ENCODE measurements at regions not wholly inside any gene's neighbourhood (a gene's known extent, or its start where the extent isn't known, plus 50 kb on each side); places are given as distances from the start of the nearest gene placed in this dataset.
A peak's percentile ranks its signal among the peaks of the same experiment; 100 is the strongest.

DNA sequence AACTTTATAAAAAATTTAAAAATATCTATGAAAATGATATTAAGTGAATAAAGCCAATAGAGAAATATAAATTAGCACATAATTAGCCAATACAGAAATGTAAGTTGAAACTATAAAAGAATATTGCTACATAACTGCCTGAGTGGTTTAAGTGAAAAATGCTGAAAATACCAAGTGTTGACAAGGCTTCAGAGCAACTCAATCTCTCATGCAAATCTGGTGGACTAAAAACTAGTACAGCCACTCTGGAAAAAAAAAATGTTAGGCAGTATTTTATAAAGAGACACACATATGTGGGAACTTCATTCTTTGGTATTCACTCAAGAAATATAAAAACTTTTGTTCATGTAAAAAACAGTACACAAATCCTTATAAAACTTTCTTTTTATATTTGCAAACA is 833.7 kb upstream of the ROBO1 start:
- no peak for DNase-seq

DNA sequence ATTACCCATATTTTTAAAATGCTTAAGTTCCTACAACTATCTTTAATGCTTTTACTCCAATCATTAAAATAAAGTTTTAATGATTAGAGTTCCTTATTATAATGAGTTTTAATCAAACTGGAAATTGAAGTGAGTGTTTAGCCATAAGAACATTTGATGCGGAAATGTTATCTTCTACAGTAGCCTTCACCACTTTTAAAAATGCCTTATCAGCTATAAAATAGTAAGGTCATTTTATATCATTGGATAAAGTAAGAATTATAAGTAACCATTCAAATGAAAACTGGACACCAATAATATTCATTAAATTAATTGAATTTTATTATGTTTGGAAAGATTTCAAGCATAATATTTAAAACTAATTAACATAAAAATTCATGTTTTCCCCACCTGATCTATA is 825.0 kb upstream of the ROBO1 start:
- DNase-seq: no peak

DNA sequence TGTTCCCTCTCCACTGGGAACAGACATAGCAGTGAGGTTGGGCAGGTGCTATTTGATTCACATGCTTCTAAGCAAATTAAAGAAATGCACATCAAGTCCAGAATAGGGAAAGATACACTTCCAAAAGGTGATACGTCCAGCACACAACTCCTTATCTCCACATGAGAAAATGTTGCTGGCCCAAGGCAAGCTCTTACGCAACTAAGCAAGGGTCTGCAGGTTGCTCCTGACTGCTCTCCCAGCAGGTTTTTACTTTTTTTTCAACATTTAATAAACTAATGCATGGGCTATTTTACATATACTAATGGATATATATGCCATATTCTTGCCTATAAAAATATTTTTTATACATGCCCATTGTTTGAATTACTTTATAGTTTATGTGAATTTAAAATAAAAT is 818.5 kb upstream of the ROBO1 start:
- no peak for DNase-seq

DNA sequence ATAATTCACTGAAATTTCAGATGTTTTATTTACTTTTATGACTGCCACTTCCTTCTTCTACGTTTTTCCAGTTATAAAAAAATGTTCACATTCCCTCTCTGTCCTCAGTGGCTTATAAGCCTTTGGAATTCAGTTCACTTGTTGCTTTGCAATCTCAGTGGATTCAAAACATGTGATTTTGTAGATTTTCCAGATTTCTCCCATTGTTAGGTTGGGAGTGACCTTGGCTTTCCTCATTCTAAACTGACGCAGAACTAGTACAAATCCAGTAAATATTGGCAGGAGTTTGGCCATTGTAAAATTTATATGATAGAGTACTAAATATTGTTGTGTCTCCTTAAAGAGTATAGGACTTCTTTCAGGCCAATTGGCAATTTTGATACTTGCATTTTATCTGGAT is 812.3 kb upstream of the ROBO1 start:
- DNase-seq: no peak

DNA sequence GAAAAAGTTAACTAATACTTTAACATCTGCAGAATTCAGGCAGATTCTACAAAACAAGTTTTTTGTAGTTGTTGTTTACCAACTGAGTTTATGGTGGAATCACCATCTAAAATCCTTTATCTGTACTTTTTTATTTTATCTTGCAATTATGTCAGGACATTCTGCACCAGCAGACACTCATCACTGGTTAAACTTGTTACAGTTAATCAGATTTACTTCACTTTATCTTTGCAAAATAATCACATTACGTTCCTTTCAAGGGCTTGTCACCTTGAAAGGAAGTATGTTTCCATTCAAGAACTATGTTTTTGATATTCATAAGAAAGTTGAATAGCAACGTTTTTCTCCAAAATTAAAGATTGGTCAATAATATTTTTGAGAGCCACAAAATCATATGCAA is 796.6 kb upstream of the ROBO1 start:
- no peak for DNase-seq

DNA sequence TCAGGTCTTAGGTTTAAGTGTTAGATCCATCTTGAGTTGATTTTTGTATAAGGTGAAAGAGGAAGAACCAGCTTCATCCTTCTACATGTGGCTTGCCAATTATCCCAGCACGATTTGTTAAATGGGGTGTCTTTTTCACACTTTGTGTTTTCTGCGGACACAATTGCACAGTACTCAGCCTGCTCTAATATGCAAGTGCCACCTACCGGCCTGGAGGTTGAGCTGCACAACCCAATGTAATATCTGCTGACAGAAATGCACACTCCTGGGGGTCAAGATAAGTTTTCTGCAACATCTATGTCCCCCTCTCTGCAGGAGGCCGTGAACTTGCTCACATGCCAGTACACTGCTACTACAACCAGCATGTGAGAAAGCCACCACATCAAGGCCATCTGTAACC is 791.9 kb upstream of the ROBO1 start:
- no peak for DNase-seq

DNA sequence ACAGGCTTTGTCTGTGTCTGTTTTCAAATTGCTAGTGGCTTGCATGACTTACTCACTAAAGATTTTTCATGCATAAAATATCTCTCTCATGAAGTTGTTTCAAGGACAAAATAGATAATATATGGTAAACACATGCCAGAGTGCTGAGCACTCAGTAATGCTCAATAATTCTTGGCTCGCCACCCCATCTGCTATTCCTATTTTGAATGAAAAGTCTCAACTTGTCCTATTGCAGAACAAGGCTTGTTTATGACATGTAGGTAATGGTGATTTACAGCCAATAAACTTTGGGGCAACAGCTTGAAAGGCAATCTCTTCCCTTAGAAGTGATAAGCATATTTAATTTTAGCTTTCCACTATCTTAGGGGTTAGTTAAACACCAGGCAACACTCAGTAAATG is 789.0 kb upstream of the ROBO1 start:
- DNase-seq: no peak

DNA sequence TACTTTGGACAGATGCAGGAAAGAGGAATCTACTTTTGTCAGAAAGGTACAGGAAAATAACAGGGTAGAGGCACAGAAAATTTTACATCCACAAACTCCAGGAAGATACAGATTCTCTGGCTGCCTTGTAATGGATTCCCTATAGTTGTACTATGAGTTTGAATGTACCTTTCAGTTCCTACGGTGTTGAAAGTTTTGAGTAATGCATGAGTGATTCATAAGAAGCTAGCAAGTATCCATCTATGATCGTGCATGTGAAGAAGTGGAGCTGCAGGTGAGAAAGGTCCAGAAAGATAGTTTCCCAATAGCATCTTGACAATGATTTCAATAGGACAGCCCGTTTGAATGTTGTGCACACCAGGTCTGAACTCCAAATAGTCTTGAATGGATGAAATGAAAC is 786.5 kb upstream of the ROBO1 start:
- DNase-seq: no peak

DNA sequence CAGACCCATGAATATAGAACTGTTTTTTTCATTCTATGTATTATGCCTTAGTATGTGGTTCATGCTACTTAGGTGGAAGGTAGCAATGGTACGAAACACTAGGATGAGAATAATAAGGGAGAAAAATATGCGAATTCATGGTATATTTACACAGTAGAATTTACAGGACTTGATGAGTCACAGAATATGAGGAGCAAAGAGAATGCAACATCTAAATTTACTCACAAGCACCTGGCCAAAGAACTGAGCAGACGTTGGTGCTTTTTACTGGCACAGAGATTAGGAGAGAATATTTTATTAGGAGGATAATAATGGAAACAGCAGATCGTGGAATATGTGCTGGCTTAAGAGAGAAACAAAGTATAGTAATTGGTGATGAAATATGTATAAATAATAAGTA is 785.4 kb upstream of the ROBO1 start:
- no peak for DNase-seq

DNA sequence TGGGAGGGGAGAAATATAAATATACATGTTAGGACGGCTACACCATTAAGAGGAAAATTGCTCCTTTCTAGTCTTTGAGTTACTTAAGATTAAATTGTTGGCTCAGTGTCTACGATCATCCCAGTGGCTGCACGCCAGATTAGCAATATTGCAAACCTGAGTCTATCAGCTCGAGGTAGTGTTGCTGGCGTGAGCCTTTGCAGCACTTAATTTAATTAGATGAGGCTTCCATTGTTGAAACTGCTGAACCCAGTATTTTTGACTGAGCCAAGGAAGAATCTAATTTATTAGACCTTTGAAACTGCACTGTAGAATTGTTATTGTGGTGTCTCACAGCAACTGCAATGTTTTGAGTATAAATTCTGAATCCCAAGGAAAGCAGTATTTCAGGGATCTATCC is 782.4 kb upstream of the ROBO1 start:
- no peak for DNase-seq

DNA sequence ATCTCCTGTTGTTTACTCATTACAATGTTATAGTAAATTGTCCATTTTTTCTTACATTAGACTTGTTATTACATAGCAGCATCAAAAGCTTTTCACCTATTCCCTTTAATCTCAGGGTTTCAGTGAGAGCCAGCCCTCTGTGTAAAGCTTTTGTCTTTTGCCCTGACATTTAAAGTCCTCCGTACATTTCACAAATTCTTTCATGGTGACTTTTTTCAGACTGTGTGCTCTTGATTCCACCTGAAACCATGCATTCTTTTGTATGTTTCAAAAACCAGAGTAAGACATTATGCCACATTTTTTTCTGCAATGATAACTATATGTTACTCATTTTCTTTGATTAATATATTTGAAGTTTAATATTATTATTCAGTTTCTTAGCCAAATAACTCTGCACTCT is 781.4 kb upstream of the ROBO1 start:
- no peak for DNase-seq

DNA sequence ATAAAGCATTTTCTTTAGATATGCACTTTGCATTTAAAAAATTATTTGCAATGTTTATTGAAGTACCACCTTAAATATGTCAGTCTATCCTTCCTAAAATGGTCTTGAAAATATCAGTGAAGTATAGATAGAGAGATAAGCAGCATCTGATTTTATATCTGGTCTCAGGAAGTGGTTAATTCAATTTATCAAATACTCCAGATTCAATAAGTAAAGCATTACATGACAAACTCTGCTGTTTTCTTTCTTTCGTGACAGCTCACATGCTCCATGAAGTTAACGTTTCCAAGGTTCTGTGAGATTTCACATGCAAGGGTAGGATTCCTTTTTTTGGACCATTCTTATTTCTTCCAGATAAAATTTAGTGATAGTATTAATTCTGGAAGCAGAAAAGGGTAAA is 775.4 kb upstream of the ROBO1 start:
- no peak for DNase-seq

DNA sequence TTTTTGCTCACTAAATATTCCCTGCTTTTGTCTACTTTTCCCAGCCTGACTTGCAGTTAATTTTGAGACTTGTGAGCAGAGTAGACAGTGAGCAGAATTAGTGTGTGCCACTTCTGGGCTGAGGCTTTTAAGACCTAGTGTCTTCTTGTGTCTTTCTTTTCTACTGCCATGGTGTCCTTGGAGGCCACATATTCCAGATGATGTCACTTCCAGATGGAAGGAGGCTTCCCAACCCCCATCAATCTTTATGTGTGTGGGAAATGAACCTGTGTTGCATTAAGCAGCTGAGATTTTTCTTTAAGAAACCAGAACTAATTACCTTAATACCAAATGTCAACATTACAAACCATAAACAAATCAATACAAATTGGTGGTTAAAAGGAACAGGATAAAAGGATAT is 774.7 kb upstream of the ROBO1 start:
- no peak for DNase-seq

DNA sequence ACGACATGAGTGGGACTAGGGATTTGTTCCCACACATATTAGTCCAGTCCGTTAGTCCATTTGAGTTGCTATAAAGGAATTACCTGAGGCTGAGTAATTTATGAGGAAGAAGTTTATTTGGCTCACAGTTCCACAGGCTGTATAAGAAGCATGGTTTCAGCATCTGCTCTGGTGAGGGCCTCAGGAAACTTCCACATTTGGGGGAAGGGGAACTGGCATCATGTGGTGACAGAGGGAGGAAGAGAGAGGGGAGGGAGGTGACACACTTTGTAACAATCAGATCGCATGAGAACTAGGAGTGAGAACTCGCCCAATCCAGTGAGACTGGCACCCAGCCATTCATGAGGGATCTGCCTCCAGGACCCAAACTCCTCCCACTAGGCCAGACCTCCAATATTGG is 769.9 kb upstream of the ROBO1 start:
- DNase-seq: no peak

DNA sequence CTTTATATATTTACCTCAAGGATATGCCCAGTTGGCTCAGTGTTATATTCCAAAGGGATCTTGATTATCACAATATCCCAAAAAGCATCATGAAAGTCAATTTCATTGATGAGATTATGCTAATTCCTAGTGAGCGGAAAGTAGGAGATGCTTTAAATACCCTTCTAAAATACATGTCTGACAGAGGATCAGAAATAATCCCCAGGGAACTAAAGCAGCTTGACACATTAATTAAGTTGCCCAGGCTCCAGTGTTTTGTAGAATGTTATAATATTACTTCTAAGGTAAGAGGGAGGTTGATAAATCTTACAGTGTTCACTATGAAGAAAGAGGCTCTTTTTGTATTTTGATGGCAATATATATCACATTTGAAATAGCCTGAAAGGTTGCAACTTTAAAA is 767.5 kb upstream of the ROBO1 start:
- no peak for DNase-seq

DNA sequence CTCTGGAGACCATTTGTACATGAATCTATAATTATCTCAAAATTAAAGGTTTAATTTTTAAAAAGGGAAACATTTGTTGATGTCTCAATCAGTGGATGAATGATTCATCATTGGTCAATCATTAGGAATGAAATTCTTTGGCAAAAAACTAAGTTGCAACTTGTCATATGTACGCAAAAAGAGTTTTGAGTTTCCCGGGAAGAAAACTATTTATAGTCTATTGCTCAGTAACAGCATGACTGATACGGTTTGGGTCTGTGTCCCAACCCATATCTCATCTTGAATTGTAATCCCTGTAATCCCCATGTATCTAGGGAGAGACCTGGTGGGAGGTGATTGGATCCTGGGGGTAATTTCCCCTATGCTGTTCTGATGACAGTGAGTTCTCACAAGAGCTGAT is 765.8 kb upstream of the ROBO1 start:
- no peak for DNase-seq

DNA sequence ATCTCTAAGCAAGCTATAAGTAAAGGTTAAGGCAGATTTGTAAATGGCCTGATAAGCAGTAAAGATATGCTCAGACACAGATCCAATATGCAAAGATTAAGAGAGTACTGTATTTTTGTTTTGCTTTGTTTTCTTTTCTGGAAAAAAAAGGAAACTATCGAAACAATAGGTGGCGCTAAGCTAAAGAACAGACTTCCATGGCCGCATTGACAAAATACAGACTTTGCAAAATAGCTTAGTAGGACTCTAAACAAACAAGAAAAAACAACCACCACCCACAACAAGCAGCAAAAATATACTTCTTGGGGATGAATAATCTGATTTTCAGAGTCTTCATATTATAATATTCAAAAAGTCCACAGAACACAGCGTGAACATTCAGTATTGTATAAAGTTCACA is 758.4 kb upstream of the ROBO1 start:
- peak; percentile 3 for DNase-seq

DNA sequence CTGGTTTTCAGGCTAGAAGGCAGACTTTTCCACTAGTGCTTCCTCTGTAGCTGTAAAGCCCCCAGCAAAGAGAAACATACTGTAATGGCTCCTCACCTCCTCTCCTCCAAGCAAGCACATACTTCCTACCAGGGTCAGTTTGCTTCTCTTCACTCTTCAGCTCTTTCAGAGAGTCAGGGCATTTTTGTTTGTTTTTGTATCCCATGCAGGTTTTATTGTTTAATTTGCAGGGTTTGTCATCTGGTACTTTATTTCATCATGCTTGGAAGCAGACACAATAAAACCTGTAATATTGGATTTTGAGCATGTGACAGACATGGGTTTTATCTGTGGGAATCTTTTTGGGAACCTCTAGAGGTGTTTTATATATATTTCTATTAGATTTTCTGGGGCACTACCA is 753.3 kb upstream of the ROBO1 start:
- no peak for DNase-seq

DNA sequence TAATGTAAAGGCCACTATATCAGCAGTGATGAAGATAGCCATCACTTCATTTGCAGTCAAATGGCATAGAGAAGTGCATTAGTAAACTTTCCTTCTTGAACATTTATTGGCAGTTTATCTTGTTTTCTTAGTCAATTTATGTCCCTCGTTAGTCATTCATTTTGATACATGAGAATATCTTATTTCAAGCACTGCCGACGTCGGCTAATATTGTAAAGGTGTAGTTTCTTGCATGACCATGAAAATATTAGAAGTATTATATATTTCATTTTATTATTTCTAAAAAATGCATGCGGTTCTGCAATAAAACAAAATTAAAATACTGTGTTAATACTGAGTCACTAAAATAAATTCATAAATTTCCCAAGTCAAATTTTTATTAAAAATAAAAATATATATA is 751.6 kb upstream of the ROBO1 start:
- no peak for DNase-seq

DNA sequence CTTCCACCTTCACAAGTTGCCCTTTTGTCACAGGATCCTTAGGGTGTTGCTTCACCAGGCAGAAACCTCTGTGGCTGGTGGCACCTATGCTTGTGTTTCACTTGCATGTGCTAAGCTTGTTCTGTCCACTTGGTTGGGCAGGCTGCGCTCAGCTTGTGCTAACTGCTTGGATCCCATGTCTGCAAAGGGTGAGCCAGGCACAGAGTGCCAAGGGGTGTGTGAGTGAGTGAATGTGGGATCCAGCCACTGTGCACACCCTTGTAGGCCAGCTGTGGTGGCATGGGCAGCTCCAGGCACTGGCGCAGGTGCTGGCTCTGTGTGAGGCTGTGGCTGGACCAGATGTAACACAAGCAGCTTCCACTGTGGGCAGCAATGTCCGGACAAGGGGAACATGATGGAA is 728.7 kb upstream of the ROBO1 start:
- DNase-seq: no peak

DNA sequence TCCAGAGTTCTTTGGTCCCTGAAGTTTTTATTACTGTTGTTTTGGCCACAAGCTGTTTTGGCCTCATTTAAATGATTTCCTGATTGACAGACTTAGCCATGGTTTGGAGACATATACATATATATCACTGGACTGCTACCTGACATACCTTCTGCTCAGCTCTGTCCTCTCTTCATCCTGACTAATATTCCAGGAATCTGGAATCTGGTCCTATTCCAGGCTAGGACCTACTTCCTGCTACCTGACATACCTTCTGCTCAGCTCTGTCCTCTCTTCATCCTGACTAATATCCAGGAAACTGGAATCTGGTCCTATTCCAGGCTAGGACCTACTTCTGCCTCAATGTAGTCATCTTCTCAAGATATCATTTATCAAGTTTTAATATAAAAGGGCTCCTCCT is 724.4 kb upstream of the ROBO1 start:
- DNase-seq: no peak

DNA sequence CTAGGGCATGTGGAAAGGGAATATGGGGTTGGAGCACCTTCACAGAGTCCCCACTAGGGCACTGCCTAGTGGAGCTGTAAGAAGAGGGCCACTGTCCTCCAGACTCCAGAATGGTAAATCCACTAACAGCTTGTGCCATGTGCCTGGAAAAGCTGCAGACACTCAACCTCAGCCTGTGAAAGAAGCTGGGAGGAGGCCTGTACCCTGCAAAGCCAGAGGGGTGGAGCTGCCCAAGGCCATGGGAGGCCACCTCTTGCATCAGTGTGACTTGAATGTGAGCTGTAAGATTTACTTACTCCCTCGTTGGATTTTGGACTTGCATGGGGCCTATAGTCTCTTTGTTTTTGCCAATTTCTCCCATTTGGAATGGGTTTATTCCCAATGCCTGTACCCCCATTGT is 705.2 kb upstream of the ROBO1 start:
- no peak for DNase-seq

DNA sequence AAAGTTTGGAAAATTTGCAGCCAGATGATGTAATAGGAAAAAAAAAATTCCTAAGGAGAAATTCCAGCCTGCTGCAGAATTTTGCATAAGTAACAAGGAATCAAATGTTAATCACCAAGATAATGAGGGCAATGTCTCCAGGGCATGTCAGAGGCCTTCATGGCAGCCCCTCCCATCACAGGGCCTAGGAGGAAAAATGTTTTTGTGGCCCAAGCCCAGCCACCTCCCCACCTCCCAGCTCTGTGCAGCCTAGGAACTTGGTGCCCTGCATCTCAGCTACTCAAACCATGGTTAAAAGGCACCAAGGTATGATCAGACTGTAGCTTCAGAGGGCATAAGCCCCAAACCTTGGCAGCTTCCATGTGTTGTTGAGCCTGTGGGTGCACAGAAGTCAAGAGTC is 704.7 kb upstream of the ROBO1 start:
- no peak for DNase-seq

DNA sequence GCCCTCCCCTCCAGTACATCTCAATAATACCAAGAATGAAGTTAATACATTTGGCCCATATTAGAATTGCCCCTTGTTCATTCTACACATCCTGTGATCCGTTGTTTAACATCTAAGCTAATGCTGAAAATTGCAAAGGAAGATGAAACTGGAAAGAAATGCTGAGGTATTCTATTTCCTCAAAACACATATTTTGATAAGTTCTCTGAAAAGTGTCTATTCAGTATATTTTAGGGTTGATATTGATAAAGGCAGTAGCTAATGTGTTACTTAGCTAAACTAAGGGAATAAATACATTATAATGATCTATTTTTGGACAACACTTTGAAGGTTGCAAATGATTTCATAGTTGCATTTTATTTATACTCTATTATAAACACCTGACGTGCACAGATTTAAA is 702.6 kb upstream of the ROBO1 start:
- no peak for DNase-seq

DNA sequence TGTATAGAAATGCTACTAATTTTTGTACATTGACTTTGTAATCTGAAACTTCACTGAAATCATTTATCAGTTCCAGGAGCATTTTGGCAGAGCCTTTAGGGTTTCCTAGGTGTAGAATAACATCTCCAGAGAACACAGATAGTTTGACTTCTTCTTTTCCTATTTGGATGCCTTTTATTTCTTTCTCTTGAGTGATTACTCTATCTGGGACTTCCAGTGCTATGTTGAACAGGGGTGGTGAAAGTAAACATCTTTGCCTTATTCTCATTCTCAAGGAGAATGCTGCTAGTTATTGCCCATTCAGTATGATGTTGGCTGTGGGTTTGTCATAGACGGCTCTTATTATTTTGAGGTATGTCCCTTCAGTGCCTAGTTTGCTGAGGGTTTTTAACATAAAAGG is 697.9 kb upstream of the ROBO1 start:
- no peak for DNase-seq

DNA sequence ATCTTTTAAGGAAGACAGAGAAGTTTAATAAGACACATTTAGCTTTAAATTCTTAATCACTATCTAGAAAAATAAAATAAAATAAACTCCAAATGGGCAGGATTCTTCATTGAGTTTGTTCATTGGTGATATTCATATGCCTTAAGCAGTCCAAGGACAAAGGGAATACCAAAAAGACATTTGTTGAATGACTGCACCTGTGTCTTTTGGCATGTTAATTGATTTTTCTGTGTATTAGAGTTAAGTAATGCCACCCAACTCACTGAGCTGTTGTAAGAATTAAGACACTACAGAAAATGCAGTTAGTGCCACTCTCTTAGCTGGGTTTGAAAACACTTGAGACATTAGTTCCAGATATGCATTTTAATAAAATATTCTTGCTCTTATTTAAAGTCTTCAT is 683.6 kb upstream of the ROBO1 start:
- no peak for DNase-seq

Data from dermis blood vessel endothelial cell (primary cell).